Activated T-helper 17 cell treated with anti-CD3 and anti-CD28 coated beads, Interleukin-2, amount 50 U/mL, for 72 hours (primary cell): ENCODE measurements at regions not wholly inside any gene's neighbourhood (a gene's known extent, or its start where the extent isn't known, plus 50 kb on each side); places are given as distances from the start of the nearest gene placed in this dataset.

ENCODE experiments used
- ATAC-seq: fragments of 150-1000 bp; cut with Tn5 transposase; replicated peaks from 2 replicates; pipeline ENCODE4 v1.10.0; 2021; ENCODE audit warnings: mild to moderate bottlenecking, moderate library complexity
- H3K27ac Mint-ChIP-seq: one replicate; pipeline ENCODE4 v1.8.0; 2022; ENCODE audit warnings: mixed read lengths
- H3K27me3 Mint-ChIP-seq: one replicate; pipeline ENCODE4 v1.8.0; 2022; ENCODE audit warnings: mixed read lengths
- H3K36me3 Mint-ChIP-seq: one replicate; pipeline ENCODE4 v1.8.0; 2022; ENCODE audit warnings: low read depth, mild to moderate bottlenecking, mixed read lengths
- H3K4me1 Mint-ChIP-seq: one replicate; pipeline ENCODE4 v1.8.0; 2022; ENCODE audit warnings: mixed read lengths
- H3K4me3 Mint-ChIP-seq: one replicate; pipeline ENCODE4 v1.8.0; 2022; ENCODE audit warnings: mild to moderate bottlenecking, mixed read lengths
- H3K9me3 Mint-ChIP-seq: one replicate; pipeline ENCODE4 v1.8.0; 2022; ENCODE audit warnings: mixed read lengths

DNA sequence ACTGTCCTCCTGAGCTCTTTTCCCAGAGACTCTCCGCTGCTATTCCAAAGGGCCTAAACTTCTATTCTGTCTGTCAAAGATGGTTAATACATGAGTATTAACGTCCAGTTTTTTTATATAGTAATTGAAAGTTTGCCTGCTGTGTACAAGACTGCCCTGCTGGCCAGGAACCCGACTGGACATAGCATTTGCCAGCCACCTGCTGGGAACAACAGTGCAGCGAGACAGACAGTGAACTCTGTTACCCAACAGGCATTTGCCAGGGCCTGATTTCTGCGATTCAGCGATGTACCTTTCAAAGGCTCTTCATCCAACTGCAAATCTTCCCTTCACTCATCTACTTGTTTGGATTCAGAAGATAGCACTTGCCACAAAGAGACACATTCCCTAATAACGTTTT, 128.8 kb upstream of the SEM1 start:
- Mint-ChIP-seq H3K4me3 (no peak overlapping the region), H3K9me3 (no peaks in the 10 kb centered on the region), H3K27ac (no peak overlapping the region), H3K36me3 (no peaks in the 10 kb centered on the region), H3K4me1 (peaks cover 19% of the 10 kb centered on the region), H3K27me3 (peaks cover 55% of the 10 kb centered on the region)
- no peak for ATAC-seq

DNA sequence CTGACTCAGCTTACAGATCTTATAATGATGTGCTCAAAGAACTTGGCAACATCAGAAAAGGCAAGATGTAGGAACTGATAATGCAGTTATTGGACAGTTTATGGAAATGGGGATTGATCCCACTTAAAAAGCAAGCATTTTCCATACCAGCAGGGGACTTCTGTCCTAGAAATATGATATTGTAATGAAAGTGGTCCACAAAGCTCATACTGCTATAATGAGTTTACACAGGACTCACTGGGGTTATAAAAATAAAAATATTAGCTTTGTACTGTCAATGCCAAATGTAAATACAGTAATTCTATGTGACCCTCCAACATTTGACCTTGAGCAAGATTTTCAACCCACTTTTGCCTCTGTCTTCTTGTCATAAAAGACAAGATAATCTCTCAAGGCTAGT, 145.5 kb upstream of the SEM1 start:
- H3K9me3 Mint-ChIP-seq: peaks cover under 1% of the 10 kb centered on the region
- H3K27me3 Mint-ChIP-seq: peaks cover 6% of the 10 kb centered on the region
- no peak overlapping the region for H3K4me3 Mint-ChIP-seq
- H3K4me1 Mint-ChIP-seq: no peaks in the 10 kb centered on the region
- H3K27ac Mint-ChIP-seq: no peak overlapping the region
- H3K36me3 Mint-ChIP-seq: no peaks in the 10 kb centered on the region
- no peak for ATAC-seq

DNA sequence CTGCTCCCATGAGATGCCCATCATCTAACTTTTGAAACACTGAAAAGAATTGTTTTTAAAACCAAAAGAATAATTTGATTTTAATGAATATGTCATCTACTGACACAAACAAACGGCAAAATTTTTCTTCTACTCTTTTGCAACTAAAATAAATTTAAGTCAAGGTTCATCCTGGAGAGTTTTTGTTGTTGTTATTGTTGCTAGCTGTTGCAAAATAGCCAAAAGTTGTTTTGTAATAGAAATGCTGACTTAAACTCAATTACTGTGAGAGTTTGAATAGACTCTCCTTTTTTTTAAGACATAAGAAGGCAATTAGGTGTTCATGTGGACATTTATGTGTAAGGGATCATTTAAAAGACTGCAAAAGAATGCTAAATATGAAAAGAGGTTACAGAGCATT, 146.0 kb upstream of the SEM1 start:
- Mint-ChIP-seq H3K4me1 (no peaks in the 10 kb centered on the region), H3K36me3 (no peaks in the 10 kb centered on the region), H3K4me3 (no peak overlapping the region), H3K27ac (no peak overlapping the region), H3K27me3 (peaks cover 6% of the 10 kb centered on the region), H3K9me3 (peaks cover 6% of the 10 kb centered on the region)
- no peak for ATAC-seq

DNA sequence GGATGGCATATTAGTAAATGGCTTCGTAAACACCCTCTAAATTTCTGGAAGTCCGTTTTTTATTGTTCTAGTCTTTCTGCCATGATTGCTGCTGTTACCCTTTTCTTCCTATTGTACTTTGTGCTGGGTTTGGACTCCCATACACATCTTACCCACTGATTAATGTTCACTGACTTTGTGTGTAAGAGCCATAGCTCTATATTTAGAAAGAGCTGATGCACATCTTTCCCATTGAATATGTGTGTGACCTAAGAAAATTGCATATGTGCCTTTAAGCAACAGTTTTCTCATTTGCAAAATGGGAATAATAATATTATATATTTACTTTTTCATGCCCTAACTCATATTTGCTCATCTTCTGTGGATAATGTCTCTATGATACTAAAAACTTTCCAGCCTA, 135.8 kb upstream of the DLX6 start:
- Mint-ChIP-seq H3K27me3 (peaks cover 3% of the 10 kb centered on the region), H3K36me3 (no peaks in the 10 kb centered on the region)
- no peak for ATAC-seq

DNA sequence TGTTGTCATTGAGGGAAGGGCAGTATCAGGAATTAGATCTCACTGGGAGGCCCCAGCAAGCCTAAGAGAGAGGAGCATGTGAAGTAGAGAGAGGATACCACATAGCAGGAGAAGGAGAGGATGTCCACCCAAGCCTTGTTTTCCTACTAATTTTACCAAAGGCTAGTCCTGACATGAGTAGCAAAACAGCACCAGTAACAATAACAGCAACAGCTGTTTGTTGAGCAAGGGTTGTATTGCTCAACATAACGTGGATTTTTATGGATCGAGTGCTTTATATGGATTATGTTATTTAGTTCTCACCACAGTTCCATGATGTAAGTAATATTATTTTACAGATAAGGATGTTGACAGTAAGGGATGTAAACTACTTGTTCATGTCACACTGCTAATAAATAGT, 135.2 kb upstream of the DLX6 start:
- no peaks in the 10 kb centered on the region for H3K36me3 Mint-ChIP-seq
- H3K9me3 Mint-ChIP-seq: no peaks in the 10 kb centered on the region
- H3K27me3 Mint-ChIP-seq: peaks cover 3% of the 10 kb centered on the region
- no peak overlapping the region for H3K27ac Mint-ChIP-seq
- no peaks in the 10 kb centered on the region for H3K4me1 Mint-ChIP-seq
- H3K4me3 Mint-ChIP-seq: no peak overlapping the region
- ATAC-seq: no peak

More for the DNA sequence above, 135.8 kb upstream of the DLX6 start:
- H3K4me3 Mint-ChIP-seq: no peak overlapping the region
- no peaks in the 10 kb centered on the region for H3K4me1 Mint-ChIP-seq
- H3K9me3 Mint-ChIP-seq: no peaks in the 10 kb centered on the region
- H3K27ac Mint-ChIP-seq: no peak overlapping the region

DNA sequence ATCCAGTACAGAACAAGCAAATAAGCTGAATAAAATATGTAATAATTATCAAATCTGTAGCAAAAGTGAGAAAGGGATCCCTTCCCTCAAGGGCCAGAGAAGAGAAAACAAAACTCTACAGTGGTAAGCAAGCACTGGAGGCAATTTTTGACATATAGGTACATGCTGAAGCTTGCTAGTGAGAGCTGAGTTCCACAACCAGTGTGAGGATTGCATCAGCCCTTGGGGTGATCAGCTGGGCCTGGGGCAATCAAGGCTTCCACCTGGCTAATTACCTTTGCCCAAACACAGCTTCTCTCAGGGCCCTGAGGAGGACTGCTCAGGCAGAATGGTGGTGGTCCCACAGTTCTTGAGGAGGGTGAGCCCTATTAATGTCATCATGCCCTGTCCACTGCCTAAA, 134.4 kb upstream of the DLX6 start:
- Mint-ChIP-seq H3K27ac (no peak overlapping the region), H3K27me3 (peaks cover 4% of the 10 kb centered on the region), H3K4me1 (no peaks in the 10 kb centered on the region), H3K36me3 (no peaks in the 10 kb centered on the region), H3K9me3 (no peaks in the 10 kb centered on the region), H3K4me3 (no peak overlapping the region)
- no peak for ATAC-seq

DNA sequence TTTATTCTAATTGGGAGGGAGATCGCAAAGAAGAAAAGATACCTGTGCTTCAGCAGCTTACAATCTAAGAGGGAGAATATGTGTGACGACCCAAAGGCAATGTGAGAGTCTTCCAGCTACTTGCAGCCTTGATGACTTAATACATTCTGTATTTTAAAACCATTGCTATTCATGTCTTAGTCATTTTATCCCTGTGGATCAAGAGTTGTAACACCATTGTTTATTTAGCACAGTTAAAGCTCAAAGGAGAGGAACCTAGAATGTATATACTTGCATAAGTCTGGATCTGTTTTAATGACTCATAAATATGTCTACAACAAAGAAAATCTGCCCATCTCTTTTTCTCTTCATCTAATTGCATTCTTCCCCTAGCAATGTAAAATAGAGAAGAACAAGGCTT, 117.9 kb upstream of the DLX6 start:
- no peaks in the 10 kb centered on the region for H3K4me1 Mint-ChIP-seq
- no peak overlapping the region for H3K4me3 Mint-ChIP-seq
- ATAC-seq: no peak
- peaks cover 10% of the 10 kb centered on the region for H3K27me3 Mint-ChIP-seq
- no peaks in the 10 kb centered on the region for H3K36me3 Mint-ChIP-seq
- no peak overlapping the region for H3K27ac Mint-ChIP-seq
- no peaks in the 10 kb centered on the region for H3K9me3 Mint-ChIP-seq

DNA sequence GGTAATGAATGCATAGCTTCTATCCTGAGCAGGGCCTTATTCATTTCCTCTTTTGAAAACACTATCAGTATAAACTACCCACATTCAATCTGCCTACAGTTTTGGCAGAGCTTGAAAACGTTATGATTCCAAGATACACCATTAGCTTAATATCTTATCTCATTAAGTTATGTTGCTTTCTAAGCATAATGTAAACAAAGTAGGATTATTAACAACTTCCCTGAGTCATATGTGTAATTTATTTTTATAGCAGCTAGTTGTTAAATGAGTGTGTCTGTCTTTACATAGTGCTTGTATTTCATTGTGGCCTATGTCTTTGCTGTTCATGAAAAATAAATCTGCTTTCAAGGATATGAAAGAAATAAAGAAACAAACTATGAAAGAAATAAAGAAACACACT, 106.2 kb upstream of the DLX6 start:
- Mint-ChIP-seq H3K4me3 (no peak overlapping the region), H3K4me1 (no peaks in the 10 kb centered on the region)

DNA sequence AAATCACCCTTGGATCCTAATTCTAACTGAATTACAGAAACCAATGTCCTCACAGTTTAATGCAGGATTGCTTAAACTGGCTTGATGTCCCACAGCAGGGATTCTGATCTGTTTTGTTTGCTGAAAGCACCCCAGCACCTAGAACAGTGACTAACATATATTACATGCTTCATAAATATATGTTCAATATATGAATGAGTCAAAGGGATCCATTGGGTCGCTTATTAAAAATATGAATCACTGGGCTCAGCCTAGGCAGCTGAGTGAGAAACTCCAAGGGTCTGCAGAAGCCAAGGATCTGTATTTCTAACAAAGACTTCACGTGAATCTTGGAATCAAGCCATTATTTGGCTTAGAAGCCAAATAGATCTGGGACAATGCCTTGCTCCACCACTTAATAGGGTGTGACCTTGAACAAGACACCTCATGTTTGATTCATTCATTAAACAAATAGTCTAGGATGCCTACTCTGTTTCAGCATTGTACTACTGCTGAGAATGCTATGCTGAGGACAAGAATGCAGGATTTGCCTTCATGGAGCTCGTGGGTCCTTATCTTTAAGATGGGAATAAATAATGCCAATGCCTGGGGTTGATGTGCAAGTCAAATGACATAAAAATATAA, 103.4 kb upstream of the DLX6 start:
- Mint-ChIP-seq H3K4me3 (no peak overlapping the region), H3K27me3 (peaks cover 4% of the 10 kb centered on the region), H3K4me1 (no peaks in the 10 kb centered on the region), H3K27ac (no peak overlapping the region), H3K9me3 (no peaks in the 10 kb centered on the region), H3K36me3 (no peaks in the 10 kb centered on the region)
- ATAC-seq: no peak

More for the DNA sequence above, 106.2 kb upstream of the DLX6 start:
- no peaks in the 10 kb centered on the region for H3K9me3 Mint-ChIP-seq
- ATAC-seq: no peak
- H3K36me3 Mint-ChIP-seq: no peaks in the 10 kb centered on the region
- peaks cover 4% of the 10 kb centered on the region for H3K27me3 Mint-ChIP-seq
- H3K27ac Mint-ChIP-seq: no peak overlapping the region

DNA sequence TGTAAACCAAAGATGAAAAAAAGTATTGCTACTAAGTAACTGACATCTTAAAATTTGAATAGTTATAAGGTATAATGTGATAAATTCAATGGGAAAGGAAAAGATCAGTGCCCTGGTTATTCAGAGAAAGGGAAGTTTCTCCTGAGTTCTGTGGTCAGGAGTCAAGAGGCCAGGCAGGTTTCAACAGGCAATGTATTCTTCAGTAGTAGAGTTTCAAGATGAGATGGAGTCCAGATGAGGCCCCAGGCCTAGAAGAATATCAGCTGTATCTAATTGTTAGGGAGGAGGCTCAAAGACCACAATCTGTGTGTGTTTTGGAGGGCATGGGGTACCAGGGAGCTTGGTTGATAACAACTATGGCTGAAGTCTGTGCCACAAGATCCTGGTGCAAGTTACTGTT, 101.4 kb upstream of the DLX6 start:
- Mint-ChIP-seq H3K27ac (no peak overlapping the region), H3K9me3 (no peaks in the 10 kb centered on the region), H3K4me3 (no peak overlapping the region), H3K36me3 (no peaks in the 10 kb centered on the region), H3K27me3 (peaks cover 7% of the 10 kb centered on the region), H3K4me1 (no peaks in the 10 kb centered on the region)
- no peak for ATAC-seq

DNA sequence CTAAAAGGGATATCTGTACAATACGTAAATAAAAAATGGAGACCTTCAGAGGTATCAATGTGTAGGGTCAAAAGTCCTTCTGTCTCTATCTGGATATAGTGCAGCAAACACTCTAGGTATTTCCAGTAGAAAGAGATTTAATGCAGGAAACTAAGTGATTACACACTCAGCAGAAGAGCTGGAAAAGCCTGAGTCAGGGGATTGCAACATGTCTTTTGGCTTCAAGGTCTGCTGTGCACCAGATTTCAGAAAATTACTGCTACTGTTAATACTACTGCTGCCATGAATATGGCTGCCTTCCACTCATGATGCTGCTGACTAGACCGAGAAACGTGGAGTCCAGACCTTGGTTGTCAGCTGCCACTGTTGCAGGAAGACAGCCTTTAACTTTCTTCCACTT, 94.9 kb upstream of the DLX6 start:
- no peak for ATAC-seq
- no peaks in the 10 kb centered on the region for H3K36me3 Mint-ChIP-seq
- H3K27me3 Mint-ChIP-seq: peaks cover 23% of the 10 kb centered on the region
- H3K27ac Mint-ChIP-seq: no peak overlapping the region
- H3K4me3 Mint-ChIP-seq: no peak overlapping the region
- H3K4me1 Mint-ChIP-seq: no peaks in the 10 kb centered on the region
- H3K9me3 Mint-ChIP-seq: no peaks in the 10 kb centered on the region

DNA sequence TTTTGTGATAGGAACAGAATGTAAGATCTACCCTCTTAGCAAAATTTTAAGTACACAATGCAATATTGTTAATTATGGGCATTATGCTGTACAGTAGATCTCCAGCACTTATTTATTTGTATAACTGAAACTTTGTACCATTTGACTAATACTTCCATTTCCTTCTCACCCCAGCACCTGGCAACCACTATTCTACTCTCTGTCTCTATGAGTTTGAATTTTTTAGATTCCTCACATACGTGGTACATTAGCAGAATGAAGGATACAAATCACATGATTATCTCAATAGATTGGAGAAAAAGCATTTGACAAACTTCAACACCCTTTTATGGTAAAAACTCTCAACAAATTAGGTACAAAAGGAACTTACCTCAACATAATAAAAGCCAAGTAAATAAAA, 90.3 kb upstream of the DLX6 start:
- Mint-ChIP-seq H3K27me3 (peaks cover 16% of the 10 kb centered on the region), H3K36me3 (no peaks in the 10 kb centered on the region), H3K9me3 (no peaks in the 10 kb centered on the region), H3K4me3 (no peak overlapping the region), H3K4me1 (no peaks in the 10 kb centered on the region), H3K27ac (no peak overlapping the region)
- no peak for ATAC-seq

DNA sequence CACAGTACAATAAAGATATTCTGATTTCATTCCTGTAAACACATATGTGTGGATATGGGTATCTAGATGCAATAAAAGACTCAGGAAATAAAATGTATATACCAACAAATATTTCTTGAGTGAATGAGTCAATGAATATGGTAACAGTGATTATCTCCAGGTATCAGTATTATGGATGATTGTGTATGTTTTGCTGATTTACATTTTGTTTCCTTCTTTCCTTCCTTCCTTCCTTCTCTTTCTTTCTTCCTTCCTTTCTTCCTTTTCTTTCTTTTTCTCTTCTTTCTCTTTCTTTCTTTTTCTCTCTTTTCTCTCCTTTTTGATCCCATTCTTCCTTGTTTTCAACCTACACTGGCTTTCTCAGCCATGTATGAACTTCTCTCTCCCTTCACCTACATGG, 85.3 kb upstream of the DLX6 start:
- H3K4me3 Mint-ChIP-seq: no peak overlapping the region
- peaks cover 29% of the 10 kb centered on the region for H3K27me3 Mint-ChIP-seq
- H3K9me3 Mint-ChIP-seq: no peaks in the 10 kb centered on the region
- H3K27ac Mint-ChIP-seq: no peak overlapping the region
- ATAC-seq: no peak
- no peaks in the 10 kb centered on the region for H3K4me1 Mint-ChIP-seq
- H3K36me3 Mint-ChIP-seq: no peaks in the 10 kb centered on the region

DNA sequence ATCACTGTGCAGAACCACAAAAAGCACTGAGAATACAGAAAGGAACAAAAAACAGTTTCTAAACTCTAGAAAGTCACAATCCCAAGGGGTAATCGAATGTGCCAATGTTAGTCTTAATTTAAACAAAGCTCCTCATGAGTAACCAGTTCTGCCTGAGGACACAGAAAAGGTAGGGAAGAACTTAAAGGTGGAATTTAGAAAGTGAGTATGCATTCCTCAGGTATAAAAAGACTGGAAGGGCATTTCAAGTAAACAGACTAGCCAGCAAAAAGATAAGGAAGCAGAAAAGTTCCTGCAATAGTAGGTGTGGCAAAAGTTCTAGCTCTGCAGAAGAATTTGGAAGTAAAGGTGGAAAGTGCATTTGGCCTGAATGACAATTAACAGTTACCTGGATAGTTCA, 84.6 kb upstream of the DLX6 start:
- no peaks in the 10 kb centered on the region for H3K9me3 Mint-ChIP-seq
- H3K4me3 Mint-ChIP-seq: no peak overlapping the region
- peaks cover 27% of the 10 kb centered on the region for H3K27me3 Mint-ChIP-seq
- no peaks in the 10 kb centered on the region for H3K4me1 Mint-ChIP-seq
- no peaks in the 10 kb centered on the region for H3K36me3 Mint-ChIP-seq
- H3K27ac Mint-ChIP-seq: no peak overlapping the region
- no peak for ATAC-seq

DNA sequence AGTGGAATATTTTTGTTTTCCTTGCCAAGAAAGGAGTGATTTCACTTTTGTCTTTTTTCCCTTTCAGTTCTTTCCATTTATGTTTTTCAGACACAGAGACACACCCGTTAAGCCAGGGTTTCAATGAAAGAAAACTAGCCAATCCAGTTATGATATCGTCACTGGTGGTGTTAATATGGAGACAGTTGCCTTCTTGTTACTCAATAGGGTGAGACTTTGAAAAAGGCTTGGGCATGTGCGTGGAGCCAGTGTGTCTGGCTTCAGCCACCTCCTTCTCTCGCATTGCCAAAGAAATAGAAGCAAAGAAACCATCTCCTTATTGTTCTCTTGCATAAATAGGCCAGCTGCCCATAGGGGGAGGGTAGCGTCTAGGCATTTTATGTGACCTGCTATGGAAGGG, 84.1 kb upstream of the DLX6 start:
- Mint-ChIP-seq H3K4me1 (no peaks in the 10 kb centered on the region), H3K27ac (no peak overlapping the region), H3K9me3 (no peaks in the 10 kb centered on the region), H3K27me3 (peaks cover 27% of the 10 kb centered on the region), H3K4me3 (no peak overlapping the region), H3K36me3 (no peaks in the 10 kb centered on the region)
- ATAC-seq: no peak

DNA sequence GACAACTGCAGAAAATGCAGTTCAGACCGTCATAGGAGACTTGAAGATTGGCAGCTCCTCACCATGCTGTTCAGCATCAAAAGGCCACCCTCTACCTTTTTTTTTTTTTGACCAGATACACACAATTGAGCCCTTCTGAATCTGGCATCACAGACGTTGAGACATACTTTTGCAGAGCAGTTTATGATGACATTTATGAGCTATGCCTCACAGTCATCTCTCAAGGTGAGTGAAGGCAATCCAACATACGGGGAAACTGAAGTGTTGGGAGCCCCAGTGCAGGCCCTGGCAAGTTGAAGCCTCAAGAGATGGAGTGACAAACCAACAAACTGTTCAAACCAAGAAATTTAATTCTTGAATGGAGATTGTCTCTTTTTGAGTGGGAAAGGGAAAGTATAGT, 83.6 kb upstream of the DLX6 start:
- Mint-ChIP-seq H3K4me3 (no peak overlapping the region), H3K27ac (no peak overlapping the region), H3K9me3 (no peaks in the 10 kb centered on the region), H3K36me3 (no peaks in the 10 kb centered on the region), H3K27me3 (peaks cover 27% of the 10 kb centered on the region), H3K4me1 (no peaks in the 10 kb centered on the region)
- ATAC-seq: no peak
